Heart left ventricle (tissue), 13 donors: ENCODE measurements at regions not wholly inside any gene's neighbourhood (a gene's known extent, or its start where the extent isn't known, plus 50 kb on each side); places are given as distances from the start of the nearest gene placed in this dataset.

Experiments used
- POLR2A ChIP-seq, 2 donors: fragments of 450-650 bp; IDR thresholded peaks; one replicate each; pipeline ENCODE4 v1.6.1; 2017; ENCODE audit warnings: antibody characterized with exemption in 2 of 2, mild to moderate bottlenecking in 2 of 2, moderate library complexity in 2 of 2
- TF ChIP-seq, protein P1 (sequence below), 12 donors: fragments of 200-600 bp; sonication (generic) in 4 of 12; IDR thresholded peaks; one replicate each; pipeline versions ENCODE4 v1.5.0 to v1.8.0; 2018 to 2022; ENCODE audit warnings: antibody characterized with exemption in 12 of 12, mild to moderate bottlenecking in 5 of 12
- donor health status: ischemic (EF 13 %, LVEDD 7.1; RV severe dilation, severe dysfunction).
- donor health status: DM: no; HTN: yes; CAD: no.
- donor health status: DM: no; HTN: no; CAD: no.
- donor health status: ischemic (EF 25% LVEDD 6.9; RV normal size, moderate dysfunction).
- donor health status: ischemic (EF 25% LVEDD 5.7; RV mildly dilated, moderate dysfunction).
- donor health status: ischemic (EF 35%, LVEDD 5.7; RV mildly dilated, moderate dysfunction).
- donor health status: nonischemic (EF 11% LVEDD 7.7; RV severe dilation, severe dysfunction).
- donor health status: DM: yes; HTN: yes; CAD: no.
- donor health status: PGD.
- donor health status: ischemic (EF 29% LVEDD 5.4; RV normal size, mild dysfunction).
- donor health status: nonischemic (EF 23%, LVEDD 6.1; RV moderate dilation, normal function).

- TF ChIP-seq POLR2A (IDR thresholded peaks at IDR 0.05): no peak
- TF ChIP-seq, protein P1, sequence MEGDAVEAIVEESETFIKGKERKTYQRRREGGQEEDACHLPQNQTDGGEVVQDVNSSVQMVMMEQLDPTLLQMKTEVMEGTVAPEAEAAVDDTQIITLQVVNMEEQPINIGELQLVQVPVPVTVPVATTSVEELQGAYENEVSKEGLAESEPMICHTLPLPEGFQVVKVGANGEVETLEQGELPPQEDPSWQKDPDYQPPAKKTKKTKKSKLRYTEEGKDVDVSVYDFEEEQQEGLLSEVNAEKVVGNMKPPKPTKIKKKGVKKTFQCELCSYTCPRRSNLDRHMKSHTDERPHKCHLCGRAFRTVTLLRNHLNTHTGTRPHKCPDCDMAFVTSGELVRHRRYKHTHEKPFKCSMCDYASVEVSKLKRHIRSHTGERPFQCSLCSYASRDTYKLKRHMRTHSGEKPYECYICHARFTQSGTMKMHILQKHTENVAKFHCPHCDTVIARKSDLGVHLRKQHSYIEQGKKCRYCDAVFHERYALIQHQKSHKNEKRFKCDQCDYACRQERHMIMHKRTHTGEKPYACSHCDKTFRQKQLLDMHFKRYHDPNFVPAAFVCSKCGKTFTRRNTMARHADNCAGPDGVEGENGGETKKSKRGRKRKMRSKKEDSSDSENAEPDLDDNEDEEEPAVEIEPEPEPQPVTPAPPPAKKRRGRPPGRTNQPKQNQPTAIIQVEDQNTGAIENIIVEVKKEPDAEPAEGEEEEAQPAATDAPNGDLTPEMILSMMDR (IDR thresholded peaks at IDR 0.05): no peak
Measured at GRCh38 chr6:66230591-66230990, 523.6 kb upstream of the EYS start.
